ENCODE measurements at regions not wholly inside any gene's neighbourhood (a gene's known extent, or its start where the extent isn't known, plus 50 kb on each side); places are given as distances from the start of the nearest gene placed in this dataset.

- ATAC-seq = no peak
- TF ChIP-seq POLR2A (IDR thresholded peaks at IDR 0.05) = no peak
- TF ChIP-seq CTCF (IDR thresholded peaks at IDR 0.05) = no peak
- intact Hi-C loops (cut with DNase I) = no loop called here
- peaks cover 18 to 29% of the 10 kb centered on the region in 2 donors for H3K27me3 ChIP-seq
- H3K36me3 ChIP-seq = no peaks in the 10 kb centered on the region
- DNase-seq = peak in 1 of 3 donors; percentile 10
- 18% methylated on average over 31 of the region's 32 CpGs for WGBS (ENCODE audit: insufficient coverage, low coverage, low lambda C conversion rate, missing lambda C conversion rate)
- no peak overlapping the region for H3K27ac ChIP-seq
- peaks cover 0 to 10% (median 0%) of the 10 kb centered on the region in 4 donors for H3K4me1 ChIP-seq
- no peaks in the 10 kb centered on the region for H3K9me3 ChIP-seq
- no peak overlapping the region for H3K4me3 ChIP-seq
These were observed 104.8 kb upstream of the DIO3 start for GRCh38 chr14:101456246-101457175.

DNA sequence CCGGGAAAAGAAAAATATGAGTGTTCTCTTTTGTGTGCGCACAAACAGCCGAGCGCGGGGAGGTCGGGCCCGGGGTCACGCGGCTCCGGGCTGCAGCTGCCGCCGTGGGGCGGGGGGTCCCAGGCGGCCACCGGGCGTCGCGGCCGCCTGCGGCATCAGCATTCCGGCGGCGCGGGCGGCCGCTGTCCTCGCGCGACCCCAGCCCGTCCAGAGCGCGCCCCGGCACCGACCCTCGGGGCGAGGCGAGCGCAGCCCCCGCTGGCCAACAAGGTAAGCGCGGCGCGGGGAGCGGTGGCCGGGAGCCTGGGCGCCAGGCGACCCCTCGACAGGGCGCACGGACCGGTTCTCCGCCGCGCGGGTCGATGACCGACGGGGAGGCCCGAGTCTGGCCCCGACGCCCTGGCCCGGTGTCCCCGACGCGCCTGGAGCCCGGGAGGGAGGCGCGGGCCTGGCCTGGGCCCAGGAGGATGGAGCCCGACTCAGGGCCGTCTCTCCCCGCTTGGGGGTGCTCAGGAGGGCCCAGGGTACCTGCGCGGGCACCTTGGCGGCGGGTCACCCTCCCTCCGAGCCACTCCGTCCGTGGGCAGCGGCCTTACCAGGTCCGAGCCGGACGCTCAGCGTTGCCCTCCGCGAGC, 103.9 kb upstream of the DIO3 start:
- DNase-seq (no peak), ATAC-seq (peak in 2 of 4 donors; percentile 15 to 47)
- H3K27ac ChIP-seq = no peak overlapping the region
- WGBS (ENCODE audit: insufficient coverage, low coverage, low lambda C conversion rate, missing lambda C conversion rate) = 6% methylated on average over 7 of the region's 85 CpGs
- no peaks in the 10 kb centered on the region for H3K9me3 ChIP-seq
- intact Hi-C loops (cut with DNase I) = no loop called here
- peaks cover 0 to 10% (median 0%) of the 10 kb centered on the region in 4 donors for H3K4me1 ChIP-seq
- H3K27me3 ChIP-seq = peaks cover 18 to 29% of the 10 kb centered on the region in 2 donors
- H3K36me3 ChIP-seq = no peaks in the 10 kb centered on the region
- TF ChIP-seq POLR2A (IDR thresholded peaks at IDR 0.05) (no peak), CTCF (IDR thresholded peaks at IDR 0.05) (no peak)
- no peak overlapping the region for H3K4me3 ChIP-seq

- intact Hi-C loops (cut with DNase I) = no loop called here
- H3K27ac ChIP-seq = no peak overlapping the region
- H3K4me3 ChIP-seq = no peak overlapping the region
- H3K27me3 ChIP-seq = peaks cover 18 to 29% of the 10 kb centered on the region in 2 donors
- ATAC-seq (no peak), DNase-seq (peak in 1 of 3 donors; percentile 35)
- TF ChIP-seq POLR2A (IDR thresholded peaks at IDR 0.05) (no peak), CTCF (IDR thresholded peaks at IDR 0.05) (no peak)
- H3K9me3 ChIP-seq = no peaks in the 10 kb centered on the region
- WGBS (ENCODE audit: insufficient coverage, low coverage, low lambda C conversion rate, missing lambda C conversion rate) = no CpG with 5 or more reads among the region's 68 CpGs
- H3K36me3 ChIP-seq = no peaks in the 10 kb centered on the region
- H3K4me1 ChIP-seq = peaks cover 0 to 10% (median 0%) of the 10 kb centered on the region in 4 donors
These were observed 103.2 kb upstream of the DIO3 start for GRCh38 chr14:101457936-101458740.

DNA sequence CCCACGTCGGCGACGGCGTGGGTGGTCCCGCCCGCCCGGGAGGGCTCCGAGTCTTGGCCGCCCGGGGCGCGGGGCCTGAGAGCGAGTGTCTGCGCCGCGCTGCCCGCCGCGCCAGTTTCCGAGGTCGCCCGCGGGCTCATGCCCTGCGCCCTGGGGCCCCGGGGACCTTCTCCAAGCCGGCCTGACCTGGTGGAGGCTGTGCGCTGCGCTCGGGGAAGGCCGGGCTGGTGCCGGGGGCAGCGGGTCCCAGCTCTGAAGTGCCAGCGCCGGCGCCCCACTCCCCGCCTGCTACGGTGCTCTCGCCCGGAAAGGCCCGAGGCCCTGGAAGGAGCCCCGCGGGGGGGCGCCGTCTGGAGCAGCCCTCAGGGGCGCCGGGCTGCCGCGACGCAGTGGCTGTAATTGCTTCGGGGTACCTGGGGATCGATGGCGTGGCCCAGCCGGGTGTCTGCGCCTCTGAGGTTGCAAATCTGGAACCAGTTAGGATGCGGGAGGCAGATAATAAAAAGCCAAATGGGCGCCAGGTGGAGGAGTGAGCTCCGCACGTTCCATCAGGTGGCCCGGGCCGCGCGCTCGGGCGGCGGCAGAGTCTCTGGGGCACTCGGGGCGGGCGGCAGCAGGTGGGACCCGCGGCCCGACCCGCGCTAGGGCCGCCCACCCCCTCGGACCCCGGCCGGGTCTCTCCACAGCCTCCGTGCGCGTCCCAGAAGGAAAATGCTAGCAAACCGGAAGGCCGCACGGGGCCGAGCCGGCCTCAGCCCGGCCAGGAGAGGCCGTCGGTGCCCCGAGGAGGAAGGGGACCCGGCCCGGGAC, 102.3 kb upstream of the DIO3 start:
- Histone ChIP-seq H3K27me3 (peaks cover 18 to 29% of the 10 kb centered on the region in 2 donors), H3K9me3 (no peaks in the 10 kb centered on the region), H3K36me3 (no peaks in the 10 kb centered on the region), H3K27ac (no peak overlapping the region), H3K4me1 (peaks cover 0 to 10% (median 0%) of the 10 kb centered on the region in 4 donors), H3K4me3 (peak overlapping the region in 1 of 3 donors; percentile 6)
- ATAC-seq (peak; percentile 27 to 52 (median 38)), DNase-seq (peak in 1 of 3 donors; percentile 37)
- 12% methylated on average over 12 of the region's 92 CpGs for WGBS (ENCODE audit: insufficient coverage, low coverage, low lambda C conversion rate, missing lambda C conversion rate)
- TF ChIP-seq POLR2A (IDR thresholded peaks at IDR 0.05) (no peak), CTCF (IDR thresholded peaks at IDR 0.05) (no peak)
- intact Hi-C loops (cut with DNase I) = no loop called here

All from right lobe of liver (tissue), 6 donors.